WTC11 (cell line): ENCODE measurements at regions not wholly inside any gene's neighbourhood (a gene's known extent, or its start where the extent isn't known, plus 50 kb on each side); places are given as distances from the start of the nearest gene placed in this dataset.

ENCODE experiments used
- ATF3 ChIP-seq: sonication (generic); formaldehyde crosslinking; conservative IDR thresholded peaks from 2 replicates; pipeline ENCODE4 v1.8.1; 2022; ENCODE audit warnings: mild to moderate bottlenecking, missing genetic modification reagents
- CREM ChIP-seq: sonication (generic); formaldehyde crosslinking; IDR thresholded peaks from 2 replicates; pipeline ENCODE4 v1.8.1; 2022; ENCODE audit warnings: mild to moderate bottlenecking, missing genetic modification reagents, moderate library complexity
- CTCF ChIP-seq: fragments of 200-600 bp; IDR thresholded peaks from 2 replicates; pipeline ENCODE4 v1.8.0; 2022; ENCODE audit warnings: antibody characterized with exemption
- E2F5 ChIP-seq: sonication (generic); formaldehyde crosslinking; IDR thresholded peaks from 2 replicates; pipeline ENCODE4 v1.8.1; 2022; ENCODE audit warnings: mild to moderate bottlenecking, moderate library complexity, missing genetic modification reagents
- IRF2 ChIP-seq: sonication (generic); formaldehyde crosslinking; IDR thresholded peaks from 2 replicates; pipeline ENCODE4 v1.8.0; 2022; ENCODE audit warnings: low read depth, missing genetic modification reagents, borderline replicate concordance
- MAX ChIP-seq: sonication (generic); formaldehyde crosslinking; IDR thresholded peaks from 2 replicates; pipeline ENCODE4 v1.8.0; 2022; ENCODE audit warnings: mild to moderate bottlenecking, missing genetic modification reagents
- MLX ChIP-seq: sonication (generic); formaldehyde crosslinking; IDR thresholded peaks from 2 replicates; pipeline ENCODE4 v1.8.1; 2023; ENCODE audit warnings: mild to moderate bottlenecking, missing genetic modification reagents, moderate library complexity
- PRDM15 ChIP-seq: sonication (generic); formaldehyde crosslinking; IDR thresholded peaks from 2 replicates; pipeline ENCODE4 v1.8.0; 2022; ENCODE audit warnings: missing genetic modification reagents
- USF1 ChIP-seq: sonication (generic); formaldehyde crosslinking; IDR thresholded peaks from 2 replicates; pipeline ENCODE4 v1.8.0; 2022; ENCODE audit warnings: mild to moderate bottlenecking, missing genetic modification reagents
- ZNF138 ChIP-seq: sonication (generic); formaldehyde crosslinking; conservative IDR thresholded peaks from 2 replicates; pipeline ENCODE4 v1.8.1; 2022; ENCODE audit warnings: mild to moderate bottlenecking, moderate library complexity, missing genetic modification reagents

GRCh38 chr13:106008540-106008939 is 526.9 kb downstream of the EFNB2 start:
- TF ChIP-seq PRDM15 (CRISPR knock-in tag) (no peak), MAX (no peak), CTCF (no peak), ATF3 (CRISPR knock-in tag) (no peak), ZNF138 (CRISPR knock-in tag) (no peak), CREM (CRISPR knock-in tag) (no peak), IRF2 (CRISPR knock-in tag) (no peak), E2F5 (CRISPR knock-in tag) (no peak), MLX (CRISPR knock-in tag) (no peak), USF1 (no peak)
